DMS153 treated with DMSO at 0.1 percent for 48 hours (cell line): ENCODE measurements at regions not wholly inside any gene's neighbourhood (a gene's known extent, or its start where the extent isn't known, plus 50 kb on each side); places are given as distances from the start of the nearest gene placed in this dataset.
A peak's percentile ranks its signal among the peaks of the same experiment; 100 is the strongest.
"Not testable (repeated sequence)": the region's sequence is repeated elsewhere in the genome, so short reads cannot be mapped to it uniquely, and the experiment has no call there.

Source experiments
- DNase-seq: peaks from one replicate; lab custom pipeline; 2025; ENCODE audit not compliant: unreplicated experiment; lab: John Stamatoyannopoulos, UW

DNA sequence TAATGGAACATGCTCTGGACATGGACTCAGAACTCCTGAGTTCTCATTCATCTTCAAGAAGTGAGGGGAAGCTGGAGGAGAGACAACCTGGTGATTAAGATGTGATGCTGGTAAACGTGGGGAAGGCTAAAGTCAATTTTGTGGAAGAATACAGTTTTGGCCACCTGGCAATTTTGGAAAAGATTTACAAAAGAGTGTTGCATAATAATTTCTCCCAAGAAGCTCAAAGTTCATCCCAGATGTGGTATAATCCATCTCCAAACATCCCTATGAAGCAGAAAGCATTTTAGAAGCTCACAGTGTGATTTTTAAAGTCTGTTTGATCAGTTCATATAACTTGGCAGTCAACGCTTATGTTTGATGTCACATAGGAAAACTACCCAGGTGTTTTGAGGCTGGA, 208.7 kb downstream of the LMX1A start:
- DNase-seq = no peak

DNA sequence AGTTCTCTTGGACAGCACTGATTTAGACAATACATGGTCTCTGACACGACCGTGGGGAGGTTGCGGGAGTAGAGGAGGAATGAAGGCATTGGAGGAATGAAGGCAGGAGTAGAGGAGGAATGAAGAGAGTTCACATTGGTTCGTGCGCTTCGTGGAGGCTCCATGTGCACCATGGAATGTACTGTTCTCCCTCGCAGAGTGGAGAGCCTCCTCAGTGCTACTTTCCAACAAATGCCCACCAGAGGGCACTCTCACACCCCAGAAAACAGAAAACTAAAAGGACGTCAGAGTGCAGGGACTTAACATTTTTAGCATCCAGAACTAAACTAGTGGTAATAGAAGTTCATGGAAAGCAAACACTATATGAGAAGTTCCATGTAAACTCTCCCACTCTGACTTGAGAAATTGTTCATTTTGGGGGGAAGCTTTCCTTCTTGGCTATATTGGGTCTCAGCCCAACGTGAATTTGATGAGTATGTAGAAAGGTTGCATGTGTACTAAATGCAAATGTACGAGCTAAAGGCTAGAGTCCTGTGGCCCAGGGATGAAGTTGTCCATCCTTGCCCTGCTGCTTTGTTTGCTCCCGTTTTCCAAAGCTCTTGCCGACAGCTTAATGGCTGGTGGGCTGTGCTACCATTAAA, 211.6 kb downstream of the LMX1A start:
- DNase-seq = peak; percentile 61

DNA sequence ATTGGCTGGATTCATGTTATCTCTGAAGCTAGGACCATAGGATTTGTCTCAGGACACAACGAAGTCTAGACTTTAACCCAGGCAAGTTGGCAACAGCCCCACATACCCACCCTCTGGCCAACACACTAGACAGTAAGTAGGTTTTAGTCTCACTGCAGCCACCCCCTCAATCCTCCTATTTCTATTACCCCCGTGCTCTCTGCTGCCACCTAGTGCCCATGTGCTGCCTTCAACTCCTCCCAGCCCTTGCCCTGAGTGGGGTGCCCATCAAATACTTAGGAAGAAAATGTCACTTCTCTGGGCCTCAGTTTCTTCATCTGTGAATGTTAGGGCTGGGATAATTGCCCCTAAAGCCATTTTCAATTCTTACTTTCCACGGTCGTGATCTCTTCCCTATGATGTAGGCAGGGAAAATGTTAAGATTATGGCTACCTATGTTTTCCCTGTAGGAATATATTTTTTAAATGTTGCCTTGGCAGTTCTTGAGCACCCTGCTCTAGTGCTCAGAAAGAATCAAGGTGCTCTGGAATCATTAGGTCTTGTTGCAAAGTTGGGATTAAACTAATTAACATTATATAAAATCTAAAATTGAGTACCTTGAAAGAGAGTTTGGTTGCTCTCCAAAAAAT, 213.0 kb downstream of the LMX1A start:
- DNase-seq = peak; percentile 14

DNA sequence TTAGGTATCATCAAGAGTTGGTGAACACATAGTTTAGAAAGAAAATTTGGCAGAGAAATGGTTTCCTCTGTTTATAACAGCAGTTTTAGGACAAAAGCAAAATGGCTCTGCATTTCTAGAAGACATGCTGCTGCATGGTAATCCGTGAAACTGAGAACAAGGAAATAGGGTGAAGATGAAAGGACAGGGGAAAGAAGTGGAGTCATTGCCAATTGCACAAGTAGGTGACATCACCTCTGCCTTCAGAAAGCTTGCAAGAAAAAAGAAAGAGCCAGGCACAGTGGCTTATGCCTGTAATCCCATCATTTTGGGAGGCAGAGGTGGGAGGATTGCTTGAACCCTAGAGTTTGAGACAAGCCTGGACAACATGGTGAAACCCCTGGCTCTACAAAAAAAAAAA, 217.6 kb downstream of the LMX1A start:
- DNase-seq = no peak

DNA sequence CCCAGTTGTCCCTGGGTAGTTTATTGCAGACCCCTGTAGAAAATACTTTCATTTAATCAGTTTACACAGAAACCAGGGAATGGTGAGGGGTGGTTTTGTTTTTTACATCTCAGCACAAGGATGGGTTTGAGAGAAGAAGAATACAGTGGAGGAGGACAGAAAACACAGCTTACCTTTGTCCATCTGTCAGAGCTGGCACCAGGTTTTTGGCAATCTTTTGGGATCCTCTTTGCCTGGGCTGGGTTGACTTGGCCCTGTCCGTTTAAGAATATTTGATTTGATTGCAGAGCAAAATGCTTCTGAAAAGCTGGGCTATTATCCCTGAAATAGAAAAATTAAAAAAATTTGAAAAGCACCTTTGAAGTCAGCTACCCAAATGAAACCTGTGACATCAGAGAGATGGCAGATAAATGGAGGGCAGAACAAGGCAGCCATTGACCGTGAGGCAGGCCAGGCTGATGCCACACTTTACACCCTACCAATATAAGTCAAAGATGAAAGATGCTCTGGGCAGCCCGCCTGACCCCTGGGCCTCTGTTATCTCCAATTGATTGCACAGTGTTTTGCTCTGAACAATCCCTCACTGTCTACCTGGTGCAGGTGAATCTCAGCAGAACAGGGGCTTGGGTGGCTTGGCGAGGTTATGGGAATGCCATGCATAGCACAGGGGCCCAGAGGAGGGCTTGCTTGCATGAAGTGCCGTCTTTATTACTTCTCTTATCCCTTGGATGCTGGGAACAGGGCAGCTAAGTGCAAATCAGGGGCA, 218.8 kb downstream of the LMX1A start:
- no peak for DNase-seq

DNA sequence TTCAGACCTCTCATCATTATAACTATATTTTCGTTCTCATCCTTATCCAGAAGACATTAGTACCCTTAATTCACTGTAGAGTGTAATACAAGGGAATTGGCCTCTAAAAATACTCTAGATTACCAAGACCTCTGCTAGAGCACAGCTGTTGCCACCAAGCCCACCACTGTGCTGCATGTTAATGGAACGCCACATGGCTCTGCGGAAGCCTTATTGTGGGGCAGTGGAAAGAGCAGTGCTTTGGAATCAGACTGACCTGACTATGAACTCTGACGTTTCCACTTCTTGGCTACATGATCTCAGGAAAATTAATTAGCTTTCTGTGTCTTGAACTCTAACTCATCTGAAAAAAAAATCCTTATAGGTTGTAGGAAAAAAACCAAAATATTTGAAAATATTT, 222.1 kb downstream of the LMX1A start:
- no peak for DNase-seq

DNA sequence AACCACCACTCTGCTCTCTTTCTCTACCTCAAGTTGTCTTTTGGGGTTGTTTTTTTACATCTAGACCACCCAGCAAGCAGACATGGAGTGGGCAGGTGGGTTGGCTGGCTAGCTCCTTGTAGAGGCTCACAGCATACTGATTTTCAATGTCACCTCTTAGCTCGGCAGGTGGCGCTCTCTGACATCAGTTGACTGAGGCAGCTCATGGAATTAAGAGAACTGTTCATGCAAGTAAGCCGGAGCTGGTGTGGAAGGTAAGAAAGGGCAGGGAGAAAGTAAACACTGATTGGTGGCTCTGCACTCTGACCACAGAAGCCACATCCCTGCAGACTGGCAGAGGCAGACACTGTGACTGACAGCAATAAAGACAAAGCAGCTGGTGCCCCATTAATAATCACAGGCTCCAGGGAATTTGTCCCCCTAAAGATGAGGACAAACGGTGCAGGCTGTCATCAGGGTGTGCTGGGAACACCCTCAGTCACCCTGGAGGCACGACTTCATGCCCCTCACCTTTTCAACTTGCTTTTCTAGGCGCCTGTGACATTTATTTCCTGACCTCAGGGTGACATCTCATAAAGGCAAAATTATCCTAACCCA, 226.8 kb downstream of the LMX1A start:
- peak; percentile 86 for DNase-seq

GRCh38 chr1:165124772-165125171, 231.7 kb downstream of the LMX1A start:
- DNase-seq = no peak

GRCh38 chr1:165119086-165119485, 237.4 kb downstream of the LMX1A start:
- DNase-seq = no peak

GRCh38 chr1:165117482-165117881, 239.0 kb downstream of the LMX1A start:
- DNase-seq = no peak

- no peak for DNase-seq
These were observed 239.8 kb downstream of the LMX1A start for GRCh38 chr1:165116732-165117131.

DNA sequence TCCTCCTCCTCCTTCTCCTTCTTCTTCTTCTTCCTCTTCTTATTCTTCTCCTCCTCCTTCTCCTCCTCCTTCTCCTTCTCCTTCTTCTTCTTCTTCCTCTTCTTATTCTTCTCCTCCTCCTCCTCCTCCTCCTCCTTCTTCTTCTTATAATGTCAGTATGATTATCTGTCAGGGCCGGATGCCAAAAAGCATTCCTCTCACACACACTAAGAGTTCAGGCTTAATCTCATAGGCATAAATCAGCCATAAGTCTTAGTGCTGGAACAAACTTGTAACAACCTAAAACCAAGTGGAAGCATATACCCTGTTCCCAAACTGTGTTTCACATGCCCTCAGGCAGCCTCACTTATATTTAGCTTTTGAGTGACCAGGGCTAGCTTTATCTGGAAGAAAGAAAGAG, 240.3 kb downstream of the LMX1A start:
- no peak for DNase-seq

DNA sequence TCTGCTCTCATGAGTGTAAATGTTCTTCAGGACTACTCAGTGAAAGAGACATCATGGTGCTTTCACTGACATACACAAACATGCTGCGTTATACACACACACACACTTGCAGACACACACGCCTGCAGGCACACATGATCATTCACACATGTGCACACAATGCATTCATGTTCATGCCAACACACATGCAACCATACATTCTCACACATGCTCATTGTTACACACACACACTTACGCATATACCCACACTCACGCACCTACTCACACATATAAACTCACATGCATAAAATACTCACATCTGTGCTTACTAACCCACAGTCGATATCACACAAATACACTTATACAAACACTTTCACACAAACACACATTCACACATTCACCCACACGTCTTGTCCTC, 241.6 kb downstream of the LMX1A start:
- DNase-seq = no peak

DNA sequence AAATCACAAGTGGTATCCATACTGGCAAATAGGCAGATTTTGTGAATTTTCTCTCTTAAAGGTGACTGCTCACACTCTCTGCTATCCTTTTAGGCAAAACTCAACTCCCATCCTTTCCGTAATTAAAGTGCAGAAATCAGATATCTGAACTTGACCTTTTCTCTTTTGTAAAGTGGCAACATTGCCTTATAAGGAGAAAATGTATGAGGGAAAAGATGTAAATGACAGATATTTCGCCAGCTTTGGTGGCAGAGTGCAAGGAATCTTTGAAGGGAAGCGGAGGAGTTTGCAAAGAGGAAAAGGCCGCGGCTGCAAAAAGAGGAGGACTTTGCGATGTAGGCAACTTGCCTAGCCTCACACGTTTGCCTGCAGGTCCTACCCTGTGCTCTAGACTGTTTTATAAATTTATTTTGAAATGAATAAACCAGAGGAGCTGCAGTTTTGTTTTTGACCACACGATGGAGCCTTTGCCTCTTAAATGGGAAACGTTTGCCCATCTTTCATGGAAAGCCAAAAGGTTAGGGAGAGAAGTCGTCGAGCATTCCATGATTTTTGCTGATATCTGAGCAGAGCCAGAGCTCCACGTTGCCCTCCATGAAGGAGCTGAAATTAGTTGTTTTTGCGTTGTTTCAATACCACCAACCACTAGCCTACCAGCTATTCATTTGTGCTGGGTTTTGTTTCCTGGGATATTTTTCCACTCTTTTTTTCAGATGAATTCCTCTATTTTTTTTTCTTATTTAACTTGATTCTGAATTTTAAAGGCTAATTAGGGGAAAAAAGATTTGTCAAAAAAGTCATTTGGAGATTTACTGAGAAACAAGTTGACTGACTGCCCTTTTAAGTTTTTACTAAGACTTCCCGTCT, 242.3 kb downstream of the LMX1A start:
- DNase-seq = peak; percentile 90

- no peak for DNase-seq
These were observed 244.3 kb downstream of the LMX1A start for GRCh38 chr1:165112260-165112659.

GRCh38 chr1:165109013-165109412, 247.5 kb downstream of the LMX1A start:
- DNase-seq = peak; percentile 50

- DNase-seq = not testable (repeated sequence)
These were observed 263.9 kb downstream of the LMX1A start for GRCh38 chr1:165092542-165093162.

GRCh38 chr1:165080253-165080896, 276.1 kb downstream of the LMX1A start:
- no peak for DNase-seq

DNA sequence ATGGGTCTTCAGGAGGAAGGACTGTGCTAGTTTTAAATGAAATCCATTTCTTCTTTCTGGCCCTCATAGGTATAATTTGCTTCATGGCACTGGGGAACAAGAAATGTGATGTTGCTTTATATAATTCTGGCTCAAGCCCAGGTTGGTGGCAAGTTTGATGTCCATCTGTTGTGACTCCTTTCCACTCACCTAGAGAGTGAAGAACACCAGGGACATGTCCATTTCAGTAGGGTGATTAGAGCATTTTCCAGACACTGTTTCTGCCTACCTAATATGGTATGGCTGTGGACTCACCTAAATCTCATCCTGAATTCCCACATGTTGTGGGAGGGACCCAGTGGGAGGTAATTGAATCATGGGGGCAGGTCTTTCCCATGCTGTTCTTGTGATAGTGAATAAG, 278.1 kb downstream of the LMX1A start:
- no peak for DNase-seq
